HG03457 (cell line): ENCODE measurements at regions not wholly inside any gene's neighbourhood (a gene's known extent, or its start where the extent isn't known, plus 50 kb on each side); places are given as distances from the start of the nearest gene placed in this dataset.

Experiments
- ATAC-seq: cut with Tn5 transposase; IDR thresholded peaks from one replicate; pipeline ENCODE4 v1.9.1; 2021; ENCODE audit warnings: moderate number of reproducible peaks; ENCODE audit not compliant: unreplicated experiment

GRCh38 chr12:98329589-98329988 is 185.8 kb upstream of the TMPO start:
- no peak for ATAC-seq

- no peak for ATAC-seq
These were observed 182.7 kb upstream of the TMPO start for GRCh38 chr12:98332642-98333041.

GRCh38 chr12:98334768-98335167 is 180.6 kb upstream of the TMPO start:
- ATAC-seq, result no peak

- no peak for ATAC-seq
These were observed 174.4 kb upstream of the TMPO start for GRCh38 chr12:98341026-98341425.

GRCh38 chr12:98341732-98342131 is 173.7 kb upstream of the TMPO start:
- ATAC-seq, result no peak

- ATAC-seq, result no peak
These were observed 172.3 kb upstream of the TMPO start for GRCh38 chr12:98343002-98343567.

GRCh38 chr12:98344046-98344930 is 171.1 kb upstream of the TMPO start:
- no peak for ATAC-seq

GRCh38 chr12:98345308-98345876 is 170.0 kb upstream of the TMPO start:
- no peak for ATAC-seq

- ATAC-seq, result no peak
These were observed 164.3 kb upstream of the TMPO start for GRCh38 chr12:98351089-98351488.

- no peak for ATAC-seq
These were observed 163.6 kb upstream of the TMPO start for GRCh38 chr12:98351784-98352183.

GRCh38 chr12:98352218-98352811 is 163.1 kb upstream of the TMPO start:
- no peak for ATAC-seq

GRCh38 chr12:98352835-98353234 is 162.6 kb upstream of the TMPO start:
- ATAC-seq, result no peak

- ATAC-seq, result no peak
These were observed 160.8 kb upstream of the TMPO start for GRCh38 chr12:98354520-98355035.

- no peak for ATAC-seq
These were observed 160.1 kb upstream of the TMPO start for GRCh38 chr12:98355322-98355721.

GRCh38 chr12:98355933-98356332 is 159.5 kb upstream of the TMPO start:
- no peak for ATAC-seq

- ATAC-seq, result no peak
These were observed 157.2 kb upstream of the TMPO start for GRCh38 chr12:98358144-98358543.

GRCh38 chr12:98359856-98360255 is 155.5 kb upstream of the TMPO start:
- no peak for ATAC-seq

- no peak for ATAC-seq
These were observed 155.0 kb upstream of the TMPO start for GRCh38 chr12:98360401-98360800.

- no peak for ATAC-seq
These were observed 145.8 kb upstream of the TMPO start for GRCh38 chr12:98369581-98369980.

- no peak for ATAC-seq
These were observed 144.4 kb upstream of the TMPO start for GRCh38 chr12:98370976-98371375.

GRCh38 chr12:98371419-98371818 is 144.0 kb upstream of the TMPO start:
- no peak for ATAC-seq
